Stimulated activated CD8-positive, alpha-beta memory T cell treated with anti-CD3 and anti-CD28 coated beads, Interleukin-12 subunit alpha, Interleukin-12 subunit beta, amount 100 ng/mL, for 1 hour (primary cell): ENCODE measurements at regions not wholly inside any gene's neighbourhood (a gene's known extent, or its start where the extent isn't known, plus 50 kb on each side); places are given as distances from the start of the nearest gene placed in this dataset.

ENCODE experiments used
- DNase-seq: peaks from one replicate; pipeline ENCODE4 v3.0.0-alpha.2; 2020; ENCODE audit warnings: low read depth

GRCh38 chr2:145012806-145013205, 492.9 kb upstream of the ZEB2 start:
- DNase-seq: no peak

GRCh38 chr2:145012214-145012670, 492.3 kb upstream of the ZEB2 start:
- DNase-seq: no peak

GRCh38 chr2:145010635-145011034, 490.7 kb upstream of the ZEB2 start:
- DNase-seq: no peak

GRCh38 chr2:145007960-145008263, 488.0 kb upstream of the ZEB2 start:
- no peak for DNase-seq

GRCh38 chr2:145007093-145007959, 487.4 kb upstream of the ZEB2 start:
- DNase-seq: no peak

- DNase-seq: no peak
Observed at GRCh38 chr2:145002624-145003023, 482.7 kb upstream of the ZEB2 start.

- no peak for DNase-seq
Observed at GRCh38 chr2:145000376-145000775, 480.5 kb upstream of the ZEB2 start.

- no peak for DNase-seq
Observed at GRCh38 chr2:144999936-145000335, 480.0 kb upstream of the ZEB2 start.

- DNase-seq: no peak
Observed at GRCh38 chr2:144999071-144999875, 479.4 kb upstream of the ZEB2 start.

GRCh38 chr2:144998435-144998834, 478.5 kb upstream of the ZEB2 start:
- no peak for DNase-seq

- no peak for DNase-seq
Observed at GRCh38 chr2:144996225-144996795, 476.4 kb upstream of the ZEB2 start.

GRCh38 chr2:144995482-144995881, 475.6 kb upstream of the ZEB2 start:
- no peak for DNase-seq

GRCh38 chr2:144990661-144991060, 470.7 kb upstream of the ZEB2 start:
- no peak for DNase-seq

GRCh38 chr2:144989579-144990270, 469.8 kb upstream of the ZEB2 start:
- DNase-seq: no peak

GRCh38 chr2:144988591-144988990, 468.7 kb upstream of the ZEB2 start:
- no peak for DNase-seq

GRCh38 chr2:144986691-144987090, 466.8 kb upstream of the ZEB2 start:
- no peak for DNase-seq

GRCh38 chr2:144984038-144984437, 464.1 kb upstream of the ZEB2 start:
- no peak for DNase-seq

GRCh38 chr2:144983107-144983506, 463.2 kb upstream of the ZEB2 start:
- DNase-seq: no peak

GRCh38 chr2:144982481-144982880, 462.6 kb upstream of the ZEB2 start:
- no peak for DNase-seq

GRCh38 chr2:144975881-144976280, 456.0 kb upstream of the ZEB2 start:
- DNase-seq: no peak

GRCh38 chr2:144972676-144973075, 452.8 kb upstream of the ZEB2 start:
- DNase-seq: no peak

- no peak for DNase-seq
Observed at GRCh38 chr2:144971786-144972335, 451.9 kb upstream of the ZEB2 start.
